ENCODE measurements at regions not wholly inside any gene's neighbourhood (a gene's known extent, or its start where the extent isn't known, plus 50 kb on each side); places are given as distances from the start of the nearest gene placed in this dataset.

DNA sequence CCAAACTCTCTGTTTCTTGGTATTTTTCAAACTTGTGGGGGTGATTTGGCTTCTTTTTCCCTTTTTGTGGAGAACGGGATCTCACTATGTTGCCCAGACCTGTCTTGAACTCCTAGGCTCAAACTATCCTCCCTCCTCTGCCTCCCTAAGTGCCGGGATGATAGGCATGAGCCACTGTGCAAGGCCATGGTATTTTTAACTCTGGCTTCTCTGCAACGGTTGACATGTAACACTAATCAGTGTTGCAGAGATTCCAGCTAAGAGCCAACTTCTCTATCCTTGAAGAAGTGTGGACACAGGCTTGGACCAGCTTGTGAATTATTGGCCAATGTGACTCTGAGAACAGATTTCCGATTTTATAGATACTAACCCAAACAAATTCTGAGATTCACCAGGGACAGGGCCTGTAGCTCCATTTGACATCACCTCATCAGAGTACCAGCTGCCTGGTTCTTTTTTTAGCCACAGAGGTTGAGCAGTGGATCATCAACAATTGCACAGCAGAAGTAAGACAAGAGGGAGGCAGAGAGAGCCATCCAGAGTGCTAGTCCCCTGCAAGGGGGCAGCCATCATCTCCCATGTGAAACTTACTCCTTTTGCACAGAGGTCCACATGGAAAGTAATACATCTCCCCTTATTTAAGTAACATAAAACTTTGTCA lies 98.1 kb upstream of the SYNPR start:
- TF ChIP-seq POLR2A (IDR thresholded peaks at IDR 0.05; ENCODE audit: low read length) (no peak), GATA1 (IDR thresholded peaks at IDR 0.05; ENCODE audit: low read depth, low read length) (no peak)

All from erythroblast (primary cell).